GM12891 (cell line): ENCODE measurements at regions not wholly inside any gene's neighbourhood (a gene's known extent, or its start where the extent isn't known, plus 50 kb on each side); places are given as distances from the start of the nearest gene placed in this dataset.

Experiments
- PAX5 ChIP-seq: IDR thresholded peaks from 2 replicates; pipeline ENCODE4 v1.6.1; 2011; ENCODE audit warnings: low read length, moderate library complexity, mild to moderate bottlenecking; ENCODE audit not compliant: insufficient read depth, severe bottlenecking
- POLR2A ChIP-seq: IDR thresholded peaks from 2 replicates; pipeline ENCODE4 v1.6.1; 2011; ENCODE audit warnings: low read depth, low read length, control low read depth
- POLR2AphosphoS5 ChIP-seq: IDR thresholded peaks from 2 replicates; pipeline ENCODE4 v1.6.1; 2011; ENCODE audit warnings: low read depth, low read length, control low read depth
- SPI1 ChIP-seq: IDR thresholded peaks from 2 replicates; pipeline ENCODE4 v1.6.1; 2011; ENCODE audit warnings: low read depth, low read length, control low read depth
- TAF1 ChIP-seq: IDR thresholded peaks from 2 replicates; pipeline ENCODE4 v1.6.1; 2011; ENCODE audit warnings: low read depth, low read length, control low read depth

- no peak for TF ChIP-seq POLR2A
- no peak for TF ChIP-seq TAF1
- TF ChIP-seq POLR2AphosphoS5: no peak
- no peak for TF ChIP-seq PAX5
- TF ChIP-seq SPI1: no peak
These were observed 217.9 kb downstream of the PRL start for GRCh38 chr6:22078802-22079545.
